HG02840 (cell line): ENCODE measurements at regions not wholly inside any gene's neighbourhood (a gene's known extent, or its start where the extent isn't known, plus 50 kb on each side); places are given as distances from the start of the nearest gene placed in this dataset.

Experiments
- ATAC-seq: cut with Tn5 transposase; IDR thresholded peaks from one replicate; pipeline ENCODE4 v1.9.1; 2021; ENCODE audit warnings: mild to moderate bottlenecking, moderate library complexity, moderate number of reproducible peaks; ENCODE audit not compliant: unreplicated experiment, low FRiP score

DNA sequence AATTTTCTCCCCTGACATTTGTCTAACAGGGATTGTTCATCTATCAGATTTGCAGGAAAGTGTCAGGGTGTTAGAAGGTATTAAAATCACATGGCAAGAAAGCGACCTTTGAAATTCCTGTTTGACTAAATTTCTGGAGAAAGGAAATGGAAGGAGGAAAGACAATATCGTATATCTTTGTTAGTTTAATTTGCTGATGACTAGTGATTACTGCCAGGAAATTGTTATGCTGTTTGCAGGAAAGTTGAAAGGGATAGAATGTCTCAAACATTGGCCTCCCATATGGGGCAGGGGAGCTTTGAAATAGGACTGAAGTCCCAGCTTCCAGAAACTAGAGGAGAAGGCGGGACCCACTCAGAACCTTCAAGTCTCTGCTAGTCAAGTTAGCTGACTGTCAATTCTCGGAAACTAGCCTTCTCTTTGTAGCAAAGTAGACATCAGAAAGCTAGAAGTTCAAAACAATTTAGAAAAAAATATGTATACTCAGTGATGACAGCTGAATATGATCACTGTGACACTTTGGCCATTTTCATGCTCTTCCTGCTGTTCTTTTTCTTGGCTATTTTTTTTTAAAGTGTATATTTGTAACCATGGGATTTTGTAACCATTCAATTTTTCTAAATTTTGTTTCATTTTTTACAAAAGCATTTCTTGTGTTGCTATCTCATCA lies 53.4 kb upstream of the RALGAPA2 start:
- ATAC-seq: no peak

DNA sequence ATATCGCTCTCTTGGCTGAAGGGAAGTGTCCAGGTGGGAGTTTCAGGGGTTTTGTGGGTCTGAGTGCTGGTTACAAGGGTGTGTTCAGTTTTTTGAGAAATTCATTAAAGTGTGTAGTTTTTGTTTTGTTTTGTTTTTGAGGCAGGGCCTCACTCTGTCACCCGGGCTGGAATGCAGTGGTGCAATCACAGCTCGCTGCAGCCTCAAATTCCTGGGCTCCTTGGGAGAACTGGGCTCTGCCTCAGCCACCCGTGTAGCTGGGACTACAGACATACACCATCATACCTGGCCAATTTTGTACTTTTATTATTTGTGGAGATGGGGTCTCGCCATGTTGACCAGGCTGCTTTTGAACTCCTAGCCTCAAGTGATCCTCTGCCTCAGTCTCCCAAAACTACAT lies 51.2 kb upstream of the RALGAPA2 start:
- no peak for ATAC-seq
